Right renal cortex interstitium (tissue), 3 donors: ENCODE measurements at regions not wholly inside any gene's neighbourhood (a gene's known extent, or its start where the extent isn't known, plus 50 kb on each side); places are given as distances from the start of the nearest gene placed in this dataset.
A peak's percentile ranks its signal among the peaks of the same experiment; 100 is the strongest.
"Not testable (repeated sequence)": the region's sequence is repeated elsewhere in the genome, so short reads cannot be mapped to it uniquely, and the experiment has no call there.

Experiments used
- DNase-seq, 3 donors: peaks; one replicate each; pipeline ENCODE4 v3.0.0-alpha.2; 2013; ENCODE audit warnings: low read depth in 3 of 3, low spot score in 2 of 3

DNA sequence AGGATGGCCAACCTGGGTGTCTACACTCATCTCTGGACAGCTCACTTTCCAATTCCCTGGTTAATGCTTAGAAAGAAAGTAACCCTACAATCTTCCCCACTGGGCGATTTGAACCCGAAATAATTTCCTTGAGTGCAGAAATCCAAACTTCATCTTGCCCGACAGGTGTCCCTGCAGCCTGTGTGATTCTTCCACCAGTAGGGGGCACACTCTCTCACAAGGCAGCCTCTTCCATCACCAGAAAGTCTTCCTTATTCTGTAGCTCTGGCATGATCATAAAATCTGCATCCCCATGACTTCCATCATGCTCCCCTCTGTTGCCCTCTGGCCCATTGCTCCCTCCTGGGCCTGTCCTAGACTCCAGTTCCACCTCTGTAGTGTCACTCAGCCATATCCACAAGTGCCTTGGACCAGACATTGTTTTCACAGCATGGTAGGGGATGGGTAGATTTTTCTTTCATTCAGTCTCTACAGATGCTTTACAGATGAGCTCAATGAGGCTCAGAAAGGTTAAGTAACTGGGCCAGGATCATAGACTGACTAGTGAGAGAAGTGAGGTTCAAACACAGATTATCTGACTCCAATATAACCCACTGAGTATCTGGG is 170.4 kb upstream of the SPTLC3 start:
- DNase-seq: no peak

DNA sequence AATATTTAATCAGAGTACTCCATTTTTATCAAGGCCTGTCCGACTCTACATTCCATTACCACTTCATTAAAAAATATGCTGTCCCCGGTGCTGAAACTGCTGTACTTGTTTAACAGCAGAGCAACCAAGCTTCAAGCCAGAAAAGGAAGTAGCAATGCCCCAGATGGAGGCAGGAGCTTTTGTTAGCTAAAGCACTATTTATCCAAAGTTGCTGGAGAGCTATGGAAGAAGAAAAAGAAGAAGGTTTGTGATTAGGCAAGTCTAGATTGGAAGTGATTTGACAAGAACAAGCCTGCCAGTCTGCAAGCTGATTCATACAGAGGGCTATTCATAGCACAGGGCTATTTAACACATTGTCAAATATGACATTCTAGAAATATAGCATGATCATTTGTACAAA is 160.9 kb upstream of the SPTLC3 start:
- peak; percentile 8 to 45 (median 38) for DNase-seq

DNA sequence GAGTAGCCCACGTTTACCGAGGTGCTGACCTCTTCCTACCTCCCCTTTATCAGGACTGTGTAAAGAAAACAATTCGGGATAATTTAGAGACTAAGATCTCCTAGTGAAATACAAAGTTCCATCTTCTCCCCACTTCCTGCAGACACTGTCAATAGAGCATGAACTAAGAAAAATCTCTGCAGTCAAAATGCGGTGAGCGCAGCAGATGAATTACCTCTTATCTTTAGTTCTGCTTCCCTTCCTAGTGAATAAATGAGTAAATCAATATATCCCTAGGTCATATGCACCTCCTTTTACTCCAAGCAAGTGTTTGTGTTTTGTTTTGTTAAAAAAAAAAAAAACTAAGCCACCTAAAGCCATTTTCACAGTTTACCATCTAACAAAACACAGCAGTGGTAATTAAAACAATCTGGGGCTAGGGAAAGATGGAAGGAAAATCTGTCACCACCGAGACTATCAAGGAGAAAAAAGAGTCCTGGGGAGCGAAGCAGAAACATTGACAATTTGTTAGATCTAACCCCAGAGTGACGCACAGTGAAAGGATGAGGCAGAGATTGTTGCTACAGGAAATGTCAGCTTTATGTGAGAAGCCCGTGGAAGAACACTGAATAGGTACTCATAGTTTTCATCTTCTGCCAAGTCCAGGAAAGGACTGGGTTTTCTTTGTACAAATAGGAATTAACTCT is 159.4 kb upstream of the SPTLC3 start:
- no peak for DNase-seq

DNA sequence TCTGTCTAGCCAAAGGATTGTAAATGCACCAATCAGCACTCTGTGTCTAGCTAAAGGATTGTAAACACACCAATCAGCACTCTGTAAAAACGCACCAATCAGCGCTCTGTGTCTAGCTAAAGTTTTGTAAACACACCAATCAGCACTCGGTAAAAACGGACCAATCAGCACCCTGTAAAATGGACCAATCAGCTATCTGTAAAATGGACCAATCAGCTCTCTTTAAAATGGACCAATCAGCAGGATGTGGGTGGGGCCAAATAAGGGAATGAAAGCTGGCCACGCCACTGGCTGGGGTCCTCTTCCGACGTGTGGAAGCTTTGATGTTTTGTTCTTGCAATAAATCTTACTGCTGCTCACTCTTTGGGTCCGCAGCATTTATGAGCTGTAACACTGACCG is 151.1 kb upstream of the SPTLC3 start:
- not testable (repeated sequence) for DNase-seq

DNA sequence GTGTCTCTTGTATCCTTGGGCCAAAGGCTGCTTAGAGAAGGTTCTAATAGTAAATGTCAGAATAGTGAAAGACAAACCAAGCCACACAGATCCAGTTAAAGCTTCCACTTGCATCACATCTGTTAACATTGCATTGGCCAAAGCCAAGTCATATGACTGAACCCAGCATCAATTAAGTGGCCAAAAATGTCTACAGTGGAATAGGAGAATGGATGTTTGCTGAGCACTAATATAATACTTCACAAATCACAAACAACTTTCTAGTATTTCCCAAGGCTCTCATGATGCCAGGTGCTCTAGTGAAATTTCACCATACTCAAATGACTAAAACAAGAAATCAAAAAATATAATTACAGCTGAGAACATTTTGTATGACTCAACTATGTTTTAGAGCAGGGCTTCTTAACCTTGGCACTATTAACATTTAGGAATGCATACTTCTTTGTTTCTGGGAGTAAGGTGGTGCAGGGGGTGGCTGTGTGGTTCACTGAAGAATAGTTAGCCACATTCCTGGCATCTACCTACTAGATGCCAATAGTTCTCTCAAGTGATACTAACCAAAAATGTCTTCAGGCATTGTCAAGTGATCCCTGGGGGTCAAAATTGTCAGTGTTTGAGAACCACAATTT is 148.0 kb upstream of the SPTLC3 start:
- DNase-seq: no peak

DNA sequence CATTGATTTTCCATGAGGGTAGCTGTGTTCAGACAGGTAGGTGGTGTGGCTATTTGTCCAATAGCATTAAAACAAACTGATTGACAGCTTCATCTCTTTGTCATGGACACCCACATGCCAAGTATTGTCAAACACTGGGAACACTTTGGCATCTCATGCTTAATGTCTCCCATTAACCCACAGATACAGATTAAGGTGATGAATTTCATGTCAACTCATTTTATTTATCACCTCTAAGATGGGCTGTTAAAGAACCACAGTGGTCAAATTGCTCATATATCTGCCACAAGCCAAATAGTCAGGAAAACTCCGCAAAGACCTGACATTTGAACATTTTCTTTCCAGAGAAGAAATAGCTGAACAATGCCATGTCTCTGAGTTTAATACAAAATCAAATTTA is 139.1 kb upstream of the SPTLC3 start:
- DNase-seq: no peak

DNA sequence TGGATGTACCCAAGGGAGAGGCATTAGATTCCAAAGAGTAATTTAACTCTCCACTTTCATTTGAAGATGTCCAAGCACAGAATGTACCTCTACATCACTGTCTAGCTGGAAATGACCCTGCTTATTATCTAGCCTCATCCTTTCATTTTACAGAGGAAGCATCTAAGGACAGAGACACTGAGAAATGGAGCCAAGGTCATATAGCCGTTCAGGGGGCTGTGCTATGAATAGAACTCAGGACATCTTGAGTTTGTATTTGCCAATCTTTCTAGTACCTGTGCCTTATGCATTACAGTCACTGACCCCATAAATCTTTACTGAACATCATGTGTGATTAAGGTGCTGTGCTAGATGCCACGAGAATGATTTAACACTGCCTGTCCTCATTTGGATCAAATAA is 138.2 kb upstream of the SPTLC3 start:
- DNase-seq: no peak

DNA sequence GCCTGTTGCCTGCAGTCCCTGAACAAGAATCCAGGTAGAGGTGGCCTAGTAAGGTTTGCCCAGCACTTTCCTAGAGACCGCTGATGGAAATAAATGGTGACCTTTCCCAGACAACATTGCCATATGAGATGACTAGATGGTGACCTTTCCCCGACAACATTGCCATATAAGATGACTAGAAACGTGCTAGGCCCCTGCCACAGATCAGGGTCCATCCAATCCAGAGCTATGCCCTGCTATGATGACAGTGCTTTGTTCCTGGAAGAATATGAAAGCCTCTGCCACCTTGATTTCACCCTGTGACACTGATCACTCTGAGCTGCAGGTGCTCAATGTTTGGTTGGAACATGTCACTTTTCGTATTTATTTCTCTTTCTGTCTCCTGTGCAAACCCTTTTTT is 133.8 kb upstream of the SPTLC3 start:
- DNase-seq: no peak

DNA sequence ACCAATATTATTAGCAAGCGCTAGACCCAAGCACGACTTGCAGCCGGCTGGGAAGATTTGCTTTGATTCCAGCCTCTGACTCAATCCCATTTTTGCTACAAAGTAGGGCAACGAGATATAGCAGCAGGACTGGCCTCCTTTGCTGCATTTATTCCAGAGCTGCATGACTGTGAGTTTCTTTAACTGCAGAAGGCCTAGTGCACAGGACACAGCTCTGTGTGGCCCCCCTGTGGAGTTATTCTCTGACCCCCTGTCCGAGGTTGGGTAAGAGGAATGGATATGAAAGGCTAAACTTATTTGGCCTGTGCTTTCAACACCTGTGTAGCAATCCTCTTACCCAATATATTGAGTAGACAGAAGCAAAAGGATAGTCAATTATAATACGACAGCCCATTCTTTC is 133.3 kb upstream of the SPTLC3 start:
- no peak for DNase-seq

DNA sequence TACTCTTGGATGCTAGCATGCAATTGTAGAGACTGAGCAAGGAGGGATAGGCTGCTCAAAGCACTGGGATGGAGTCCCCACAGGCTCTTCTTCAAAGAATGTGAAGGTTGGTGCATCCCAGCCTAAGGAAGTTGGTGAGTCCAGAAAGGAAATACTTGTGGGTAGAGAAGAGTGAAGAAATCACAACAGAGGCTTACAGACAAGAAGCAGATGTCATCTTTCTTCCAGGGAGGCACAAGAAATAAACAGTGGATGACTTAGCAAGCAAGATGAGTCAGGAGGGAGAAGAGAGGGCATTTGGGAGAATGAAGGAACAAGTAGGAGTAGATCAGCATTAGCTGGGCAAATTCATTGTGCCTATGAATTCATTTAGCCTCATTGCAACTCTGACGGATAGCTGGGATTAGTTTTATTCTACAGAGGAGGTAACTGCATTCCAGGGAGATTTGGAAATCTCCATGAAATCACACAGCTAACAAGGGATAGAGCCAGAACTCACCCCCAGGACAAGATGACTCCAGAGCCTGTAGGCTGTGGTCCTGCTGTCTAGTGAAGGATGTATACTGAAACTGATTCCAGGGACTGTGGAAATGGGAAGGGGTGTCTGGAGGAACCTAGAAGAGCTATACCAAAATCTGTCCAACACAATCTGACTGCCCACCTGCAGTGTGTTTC is 125.8 kb upstream of the SPTLC3 start:
- DNase-seq: no peak

DNA sequence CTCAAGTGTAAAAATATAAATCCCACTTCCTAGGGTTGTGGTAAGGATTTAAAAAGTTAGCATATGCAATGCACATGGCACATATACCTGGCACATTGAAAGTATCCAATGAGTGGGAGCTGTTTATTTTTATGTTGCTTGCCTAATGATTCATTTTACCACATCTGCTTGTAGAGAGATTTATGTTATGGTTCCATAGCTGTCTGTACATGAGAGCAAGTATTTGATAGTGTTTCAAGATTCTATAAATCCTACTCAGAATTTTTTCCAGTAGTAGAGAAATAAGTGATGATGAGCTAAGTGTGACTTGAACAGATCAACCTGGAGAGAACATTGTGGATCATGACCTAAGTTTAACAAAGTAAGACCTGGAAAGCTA is 125.3 kb upstream of the SPTLC3 start:
- no peak for DNase-seq

DNA sequence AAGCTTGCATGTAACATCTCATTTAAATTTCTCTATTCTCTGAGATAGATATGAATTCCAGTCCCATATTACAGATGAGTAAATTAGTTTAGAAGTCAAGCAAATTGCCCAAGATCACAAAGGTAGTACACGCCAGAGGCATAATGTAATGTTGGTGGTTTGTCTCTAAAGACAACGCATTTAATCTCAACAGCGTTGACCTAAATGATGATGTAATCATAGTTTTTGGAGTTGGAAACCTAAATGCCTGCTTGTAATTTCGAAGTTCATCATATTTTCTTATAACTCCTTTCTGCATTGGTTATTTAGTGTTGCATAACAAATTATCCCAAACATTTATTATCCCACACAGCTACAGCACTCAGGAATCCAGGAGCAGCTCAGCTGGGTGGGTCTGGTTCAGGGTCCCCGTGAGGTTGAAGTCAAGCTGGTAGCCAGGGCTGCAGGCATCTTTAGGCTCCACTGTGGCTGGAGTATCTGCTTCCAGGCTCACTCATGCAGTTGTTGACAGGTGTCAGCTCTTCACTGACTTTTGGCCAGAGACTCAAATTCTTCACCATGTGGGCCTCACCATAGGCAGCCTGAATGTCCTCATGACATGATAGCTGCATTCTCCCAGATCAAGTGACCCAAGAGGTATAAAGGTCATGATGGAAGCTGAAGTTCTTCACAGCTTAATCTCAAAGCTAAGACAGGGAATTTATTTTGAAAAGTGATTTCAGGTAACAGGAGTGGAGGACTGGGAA is 122.0 kb upstream of the SPTLC3 start:
- DNase-seq: no peak

DNA sequence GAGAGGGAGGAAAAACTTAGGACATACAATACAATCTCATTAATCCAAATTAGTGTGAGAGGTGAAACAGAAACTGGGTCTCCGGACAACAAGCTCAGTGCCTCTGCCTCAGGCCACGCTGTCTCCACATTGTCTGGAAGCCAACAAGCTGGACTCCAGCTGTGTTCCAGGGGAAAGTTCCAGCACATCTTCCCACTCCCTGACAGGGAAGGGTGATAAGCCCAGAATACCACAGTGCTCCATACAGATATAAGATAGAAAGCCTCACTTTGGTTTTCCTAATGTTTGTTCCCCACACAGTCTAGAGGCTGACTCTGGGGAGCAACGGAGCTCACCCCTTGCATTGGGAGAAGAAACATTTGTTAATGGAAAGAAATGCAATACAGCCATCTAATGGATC is 117.1 kb upstream of the SPTLC3 start:
- no peak for DNase-seq

DNA sequence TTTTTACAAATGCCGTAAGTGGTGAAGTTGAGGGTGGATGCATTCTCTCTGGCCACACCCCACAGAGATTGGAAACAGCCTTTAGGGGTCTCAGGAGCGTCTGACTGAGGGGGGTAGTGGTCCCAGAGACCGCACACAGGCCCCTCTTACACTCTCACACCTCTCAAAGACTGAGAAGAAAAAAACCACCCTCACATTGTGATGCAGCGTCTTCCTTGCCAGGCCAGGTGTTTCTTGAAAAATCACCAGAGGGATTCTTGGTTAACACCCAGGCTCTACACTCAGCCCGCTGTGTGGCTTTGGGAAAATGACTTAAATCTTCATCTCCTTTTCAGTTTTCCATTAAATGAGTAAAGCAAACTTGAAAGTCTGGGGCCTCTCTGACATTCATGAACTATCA is 115.8 kb upstream of the SPTLC3 start:
- DNase-seq: no peak

DNA sequence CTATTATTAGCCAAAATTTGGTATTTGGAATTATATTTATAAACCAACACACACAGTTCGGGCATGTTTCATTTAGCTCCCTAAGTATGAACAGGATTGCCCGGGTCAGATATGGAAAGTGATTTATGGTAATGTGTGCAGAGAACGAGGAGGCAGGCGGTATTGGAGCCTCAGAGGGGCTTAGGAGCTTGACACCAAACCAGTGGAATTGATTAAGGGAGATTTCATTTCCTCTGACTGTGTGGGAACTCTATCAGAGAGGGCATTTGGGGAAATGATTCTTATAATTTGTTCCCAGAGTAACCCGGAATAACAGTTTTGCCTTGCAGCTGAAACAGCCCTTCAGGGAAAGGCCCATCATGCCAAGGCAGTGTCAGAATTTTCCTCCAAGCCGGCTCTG is 115.1 kb upstream of the SPTLC3 start:
- no peak for DNase-seq

DNA sequence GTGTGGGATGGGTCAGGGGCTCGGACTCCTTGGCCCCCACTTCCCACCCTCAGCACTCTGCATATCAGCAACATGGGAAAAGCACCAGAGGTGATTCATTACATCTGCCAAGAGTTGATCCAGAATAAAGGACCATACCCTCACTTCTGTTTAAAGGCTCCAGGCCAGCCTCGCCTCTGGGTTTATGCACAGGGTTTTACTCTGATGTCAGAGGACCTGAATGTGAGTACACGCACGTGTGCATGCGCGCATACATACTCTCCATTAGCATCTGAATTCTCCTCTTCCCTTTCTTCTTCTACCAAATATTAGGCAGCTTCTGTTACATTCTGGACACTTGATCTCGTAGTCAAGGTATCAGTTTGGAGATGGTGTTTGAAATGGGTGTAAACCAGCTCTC is 114.7 kb upstream of the SPTLC3 start:
- no peak for DNase-seq

DNA sequence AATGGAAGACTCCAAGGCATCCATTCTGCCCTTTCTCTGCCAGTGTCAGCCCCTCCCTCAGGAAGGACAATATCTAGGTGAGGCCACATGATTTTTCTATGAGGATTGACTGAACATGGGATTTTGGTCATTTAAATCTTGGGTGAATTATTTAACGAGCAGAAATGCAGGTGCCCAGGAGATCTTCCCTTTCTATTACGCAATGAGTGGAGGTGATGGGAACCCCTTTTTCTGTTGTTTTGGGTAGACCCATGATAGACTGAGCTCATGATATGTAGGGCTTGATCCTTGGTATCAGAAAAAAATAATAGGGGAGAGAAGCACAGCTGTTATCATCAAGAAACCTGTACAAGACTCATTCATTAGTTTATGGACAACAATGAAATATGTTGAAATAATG is 112.6 kb upstream of the SPTLC3 start:
- no peak for DNase-seq

DNA sequence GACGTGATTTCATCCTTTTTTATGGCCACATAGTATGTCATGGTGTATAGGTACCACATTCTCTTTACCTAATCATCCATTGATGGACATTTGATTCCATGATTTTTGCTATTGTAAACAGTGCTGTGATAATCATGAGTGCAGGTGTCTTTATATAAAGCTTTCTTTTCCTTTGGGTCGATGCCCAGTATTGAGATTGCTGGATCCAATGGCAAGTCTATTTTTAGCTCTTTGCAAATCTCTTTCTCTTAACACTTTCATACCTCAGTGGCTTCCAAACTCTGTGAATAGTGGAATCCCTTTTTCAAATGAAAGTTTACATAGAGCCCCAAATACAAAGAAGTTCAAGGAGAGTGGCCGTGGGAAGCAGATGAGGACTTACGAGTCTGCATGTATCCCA is 105.8 kb upstream of the SPTLC3 start:
- DNase-seq: no peak

DNA sequence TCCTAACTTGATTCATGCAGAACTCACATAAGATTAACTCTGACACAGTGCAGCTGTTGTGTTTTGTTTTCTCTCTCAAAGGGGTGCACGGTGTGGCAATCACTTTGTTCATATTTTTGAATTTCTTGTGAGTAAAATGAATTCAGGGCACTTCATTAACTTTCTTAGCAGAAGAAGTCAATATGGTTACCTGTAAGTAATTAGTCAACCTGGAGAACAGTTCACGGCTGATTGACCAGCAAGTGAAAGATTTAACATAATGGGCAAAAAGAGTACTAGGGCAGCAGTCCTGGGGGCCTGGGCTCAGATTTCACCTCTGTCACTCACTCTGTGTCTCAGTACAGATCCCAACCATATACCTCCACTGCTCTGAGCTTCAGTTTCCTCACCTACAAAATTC is 102.4 kb upstream of the SPTLC3 start:
- DNase-seq: no peak

DNA sequence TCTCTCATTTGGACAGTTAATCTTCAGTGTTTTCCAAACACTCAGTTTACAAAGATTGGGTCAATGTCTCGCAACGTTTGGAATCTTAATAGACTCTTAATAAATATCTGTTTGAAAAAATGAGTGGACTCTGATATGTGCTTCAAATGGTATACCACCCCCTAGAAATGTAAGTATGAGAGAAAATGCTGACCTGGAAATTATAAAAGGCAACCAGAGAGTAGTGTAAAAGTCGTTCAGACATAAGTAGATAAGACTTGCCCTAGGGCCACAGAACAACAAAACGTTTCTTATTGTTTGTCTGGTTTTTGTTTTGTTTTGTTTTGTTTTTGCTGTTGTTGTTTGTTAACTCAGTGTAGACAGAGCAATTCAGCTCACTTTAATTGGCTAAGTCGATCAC is 97.4 kb upstream of the SPTLC3 start:
- no peak for DNase-seq

DNA sequence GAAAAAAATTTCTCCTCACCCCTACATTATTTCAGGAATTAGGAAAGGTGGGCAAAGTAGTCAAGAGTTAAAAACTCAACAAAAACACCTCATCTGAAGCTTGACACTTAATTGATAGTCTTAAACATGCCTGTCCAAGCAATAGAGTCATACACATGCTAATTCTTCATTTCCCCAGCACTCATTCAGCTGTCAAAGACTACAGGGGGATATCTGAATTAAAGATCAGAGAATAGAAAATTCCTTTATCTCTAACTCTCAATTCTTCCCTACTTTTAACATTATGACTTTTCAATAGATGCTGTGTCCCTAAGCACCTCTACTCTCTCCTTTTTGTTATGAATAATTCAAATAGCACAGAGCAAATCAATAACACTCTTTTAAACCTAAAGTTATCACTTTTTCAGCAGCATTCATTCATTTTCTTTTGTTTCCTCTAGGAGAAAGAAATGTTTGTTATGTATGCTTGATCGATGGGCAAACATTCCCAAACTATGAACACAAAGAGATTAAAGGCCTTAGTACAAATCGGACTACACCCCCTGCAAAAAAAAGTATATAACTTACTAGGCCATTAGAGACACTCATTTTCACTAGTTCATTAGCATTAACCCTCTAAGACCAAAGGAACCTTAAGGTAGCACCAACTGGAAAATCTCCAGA is 94.9 kb upstream of the SPTLC3 start:
- no peak for DNase-seq
